ENCODE measurements at regions not wholly inside any gene's neighbourhood (a gene's known extent, or its start where the extent isn't known, plus 50 kb on each side); places are given as distances from the start of the nearest gene placed in this dataset.

DNA sequence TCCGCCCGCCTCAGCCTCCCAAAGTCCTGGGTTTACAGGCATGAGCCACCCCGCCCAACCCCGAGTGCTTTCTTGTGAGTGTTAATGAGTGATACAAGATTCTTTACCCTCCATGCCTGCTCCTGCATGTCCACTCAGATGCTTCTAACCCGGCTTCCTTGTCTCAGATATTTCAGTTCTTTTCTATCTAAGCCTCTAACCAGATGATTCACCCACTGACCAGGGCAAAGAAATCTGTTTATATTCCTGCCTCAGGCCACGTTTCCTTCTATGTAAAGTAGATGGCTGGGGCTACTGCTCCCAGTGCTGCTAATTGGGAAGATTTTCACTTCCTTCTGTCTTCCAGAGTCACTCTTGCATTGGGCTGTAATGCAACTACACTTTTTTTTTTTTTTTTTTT lies 395.1 kb upstream of the ANKRD30A start:
- Histone ChIP-seq H4K20me1 (ENCODE audit: insufficient read depth, low read length, poor library complexity, severe bottlenecking) (no peaks in the 10 kb centered on the region), H3K9ac (ENCODE audit: low read depth, low read length, poor library complexity, severe bottlenecking) (no peak overlapping the region), H2AFZ (ENCODE audit: low read length) (no peak overlapping the region), H3F3A (ENCODE audit: low read depth) (no peaks in the 10 kb centered on the region), H3K9me2 (replicated peaks; ENCODE audit: low read depth, low read length) (no peaks in the 10 kb centered on the region), H3K27me3 (ENCODE audit: insufficient read depth, low read length, poor library complexity, severe bottlenecking) (no peaks in the 10 kb centered on the region), H3K36me3 (ENCODE audit: insufficient read depth, low read length) (no peaks in the 10 kb centered on the region), H3K4me3 (ENCODE audit: low read length, poor library complexity, severe bottlenecking) (no peak overlapping the region), H3K79me2 (ENCODE audit: insufficient read depth, low read length) (no peaks in the 10 kb centered on the region), H3K4me2 (ENCODE audit: low read depth, low read length, poor library complexity, severe bottlenecking) (no peak overlapping the region), H3K4me1 (ENCODE audit: insufficient read depth, low read length, poor library complexity, severe bottlenecking) (no peaks in the 10 kb centered on the region), H3K9me3 (ENCODE audit: insufficient read depth, low read depth, low read length) (no peaks in the 10 kb centered on the region; the same call in 1 of the 2 replicates)
- no peak for TF ChIP-seq EZH2phosphoT487 (IDR thresholded peaks at IDR 0.05; ENCODE audit: borderline replicate concordance)
- TF ChIP-seq, protein P1, sequence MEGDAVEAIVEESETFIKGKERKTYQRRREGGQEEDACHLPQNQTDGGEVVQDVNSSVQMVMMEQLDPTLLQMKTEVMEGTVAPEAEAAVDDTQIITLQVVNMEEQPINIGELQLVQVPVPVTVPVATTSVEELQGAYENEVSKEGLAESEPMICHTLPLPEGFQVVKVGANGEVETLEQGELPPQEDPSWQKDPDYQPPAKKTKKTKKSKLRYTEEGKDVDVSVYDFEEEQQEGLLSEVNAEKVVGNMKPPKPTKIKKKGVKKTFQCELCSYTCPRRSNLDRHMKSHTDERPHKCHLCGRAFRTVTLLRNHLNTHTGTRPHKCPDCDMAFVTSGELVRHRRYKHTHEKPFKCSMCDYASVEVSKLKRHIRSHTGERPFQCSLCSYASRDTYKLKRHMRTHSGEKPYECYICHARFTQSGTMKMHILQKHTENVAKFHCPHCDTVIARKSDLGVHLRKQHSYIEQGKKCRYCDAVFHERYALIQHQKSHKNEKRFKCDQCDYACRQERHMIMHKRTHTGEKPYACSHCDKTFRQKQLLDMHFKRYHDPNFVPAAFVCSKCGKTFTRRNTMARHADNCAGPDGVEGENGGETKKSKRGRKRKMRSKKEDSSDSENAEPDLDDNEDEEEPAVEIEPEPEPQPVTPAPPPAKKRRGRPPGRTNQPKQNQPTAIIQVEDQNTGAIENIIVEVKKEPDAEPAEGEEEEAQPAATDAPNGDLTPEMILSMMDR (conservative IDR thresholded peaks at IDR 0.05; ENCODE audit: low read length) = no peak

DNA sequence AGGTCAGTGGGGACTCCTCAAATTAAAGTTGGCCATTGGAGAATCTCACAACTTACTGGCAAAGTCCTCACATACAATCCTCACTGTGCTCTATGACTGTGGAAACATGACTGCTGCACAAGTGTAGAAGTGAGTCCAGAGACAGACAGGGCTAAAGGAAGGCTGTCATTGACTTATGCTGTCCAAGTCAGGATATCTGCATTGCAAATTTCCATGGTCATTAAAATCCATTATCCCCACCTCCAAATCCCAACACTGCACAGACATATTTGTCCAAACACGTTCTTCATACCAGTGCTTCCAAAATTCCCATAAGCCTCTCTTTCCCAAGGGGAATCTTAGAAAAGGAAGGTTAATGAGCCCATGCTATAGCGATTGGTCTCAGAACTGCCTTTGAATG lies 396.8 kb upstream of the ANKRD30A start:
- Histone ChIP-seq H2AFZ (ENCODE audit: low read length) (no peak overlapping the region), H3K9me3 (ENCODE audit: insufficient read depth, low read depth, low read length) (no peaks in the 10 kb centered on the region; the same call in 1 of the 2 replicates), H3K4me2 (ENCODE audit: low read depth, low read length, poor library complexity, severe bottlenecking) (no peak overlapping the region), H3K9ac (ENCODE audit: low read depth, low read length, poor library complexity, severe bottlenecking) (no peak overlapping the region), H3K36me3 (ENCODE audit: insufficient read depth, low read length) (no peaks in the 10 kb centered on the region), H3K27me3 (ENCODE audit: insufficient read depth, low read length, poor library complexity, severe bottlenecking) (no peaks in the 10 kb centered on the region), H4K20me1 (ENCODE audit: insufficient read depth, low read length, poor library complexity, severe bottlenecking) (no peaks in the 10 kb centered on the region), H3K79me2 (ENCODE audit: insufficient read depth, low read length) (no peaks in the 10 kb centered on the region), H3K4me1 (ENCODE audit: insufficient read depth, low read length, poor library complexity, severe bottlenecking) (no peaks in the 10 kb centered on the region), H3K4me3 (ENCODE audit: low read length, poor library complexity, severe bottlenecking) (no peak overlapping the region), H3K9me2 (replicated peaks; ENCODE audit: low read depth, low read length) (no peaks in the 10 kb centered on the region), H3F3A (ENCODE audit: low read depth) (no peaks in the 10 kb centered on the region)
- TF ChIP-seq, protein P1 (conservative IDR thresholded peaks at IDR 0.05; ENCODE audit: low read length) = no peak
- TF ChIP-seq EZH2phosphoT487 (IDR thresholded peaks at IDR 0.05; ENCODE audit: borderline replicate concordance) = no peak

DNA sequence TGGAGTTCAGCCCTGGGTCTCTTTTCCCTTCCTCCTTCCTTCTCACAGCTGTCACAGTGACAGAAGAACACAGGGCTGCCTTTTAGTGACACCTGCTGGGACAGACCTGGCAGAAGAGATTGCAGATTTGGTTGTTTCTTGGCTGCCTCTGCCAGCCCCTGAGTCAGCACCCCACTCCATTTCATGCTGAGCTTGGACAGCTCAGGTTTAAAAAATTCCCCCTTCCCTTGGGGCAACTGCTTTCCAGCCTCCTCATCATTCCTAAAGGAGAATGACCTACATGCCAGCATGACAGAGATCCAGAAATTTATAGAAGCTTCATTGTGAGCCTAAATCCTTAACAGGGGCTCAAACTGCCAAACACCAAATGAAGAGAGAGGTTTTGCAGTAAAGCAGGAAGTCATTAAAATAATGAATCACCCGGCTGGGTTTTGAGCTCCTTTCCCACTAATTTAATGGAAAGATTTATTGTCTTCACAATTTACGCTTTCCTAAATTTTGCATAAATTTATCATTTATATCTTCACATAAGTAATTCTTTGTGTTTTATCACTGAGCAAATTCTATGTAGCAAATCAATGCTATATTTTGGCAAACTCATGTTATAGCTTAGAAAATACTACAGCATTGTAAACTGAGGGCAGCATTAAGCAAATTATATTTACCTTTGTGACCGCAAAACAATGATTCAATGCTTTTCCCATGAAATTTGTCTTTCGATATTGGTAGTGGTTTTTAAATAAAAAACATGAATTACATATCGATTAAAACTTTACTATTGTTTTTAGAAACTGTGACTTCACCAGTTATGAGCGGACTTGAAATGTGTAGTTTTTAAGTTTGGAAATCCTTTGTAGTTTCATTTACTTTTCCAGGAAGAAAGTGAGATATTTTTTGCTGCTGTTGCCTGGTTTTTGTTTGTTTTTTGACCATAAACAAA lies 399.5 kb upstream of the ANKRD30A start:
- Histone ChIP-seq H3K4me2 (ENCODE audit: low read depth, low read length, poor library complexity, severe bottlenecking) (no peak overlapping the region), H3K4me1 (ENCODE audit: insufficient read depth, low read length, poor library complexity, severe bottlenecking) (no peaks in the 10 kb centered on the region)

More for the DNA sequence above, 399.5 kb upstream of the ANKRD30A start:
- no peaks in the 10 kb centered on the region for H3K9me2 ChIP-seq (replicated peaks; ENCODE audit: low read depth, low read length)
- no peak for TF ChIP-seq EZH2phosphoT487 (IDR thresholded peaks at IDR 0.05; ENCODE audit: borderline replicate concordance)
- TF ChIP-seq, protein P1 (conservative IDR thresholded peaks at IDR 0.05; ENCODE audit: low read length) = 0 out of 2 replicates have a peak, but pooled peaks have one; percentile 10
- no peak overlapping the region for H2AFZ ChIP-seq (ENCODE audit: low read length)
- H3F3A ChIP-seq (ENCODE audit: low read depth) = no peaks in the 10 kb centered on the region
- H3K27me3 ChIP-seq (ENCODE audit: insufficient read depth, low read length, poor library complexity, severe bottlenecking) = no peaks in the 10 kb centered on the region
- H3K9me3 ChIP-seq (ENCODE audit: insufficient read depth, low read depth, low read length) = no peaks in the 10 kb centered on the region
- H3K79me2 ChIP-seq (ENCODE audit: insufficient read depth, low read length) = no peaks in the 10 kb centered on the region
- H3K9ac ChIP-seq (ENCODE audit: low read depth, low read length, poor library complexity, severe bottlenecking) = no peak overlapping the region
- H3K36me3 ChIP-seq (ENCODE audit: insufficient read depth, low read length) = no peaks in the 10 kb centered on the region
- no peak overlapping the region for H3K4me3 ChIP-seq (ENCODE audit: low read length, poor library complexity, severe bottlenecking)
- no peaks in the 10 kb centered on the region for H4K20me1 ChIP-seq (ENCODE audit: insufficient read depth, low read length, poor library complexity, severe bottlenecking)

Measured in Loucy (cell line).